PC-3 (cell line): ENCODE measurements at regions not wholly inside any gene's neighbourhood (a gene's known extent, or its start where the extent isn't known, plus 50 kb on each side); places are given as distances from the start of the nearest gene placed in this dataset.

Source experiments
- EZH2 ChIP-seq: fragments of 300-600 bp; sonication (generic); IDR thresholded peaks from one replicate; pipeline ENCODE4 v1.6.1; 2017; ENCODE audit warnings: antibody characterized with exemption, mild to moderate bottlenecking, low read length; ENCODE audit not compliant: unreplicated experiment
- EZH2phosphoT487 ChIP-seq: fragments of 300-600 bp; sonication (generic); IDR thresholded peaks from 2 replicates; pipeline ENCODE4 v1.6.1; 2018; ENCODE audit warnings: mild to moderate bottlenecking, antibody characterized with exemption, low read length, borderline replicate concordance
- TF ChIP-seq, protein P1 (sequence below): fragments of 300-600 bp; sonication (generic); conservative IDR thresholded peaks from 2 replicates; pipeline ENCODE4 v1.5.1; 2017; ENCODE audit warnings: antibody characterized with exemption, low read depth, mild to moderate bottlenecking, low read length

DNA sequence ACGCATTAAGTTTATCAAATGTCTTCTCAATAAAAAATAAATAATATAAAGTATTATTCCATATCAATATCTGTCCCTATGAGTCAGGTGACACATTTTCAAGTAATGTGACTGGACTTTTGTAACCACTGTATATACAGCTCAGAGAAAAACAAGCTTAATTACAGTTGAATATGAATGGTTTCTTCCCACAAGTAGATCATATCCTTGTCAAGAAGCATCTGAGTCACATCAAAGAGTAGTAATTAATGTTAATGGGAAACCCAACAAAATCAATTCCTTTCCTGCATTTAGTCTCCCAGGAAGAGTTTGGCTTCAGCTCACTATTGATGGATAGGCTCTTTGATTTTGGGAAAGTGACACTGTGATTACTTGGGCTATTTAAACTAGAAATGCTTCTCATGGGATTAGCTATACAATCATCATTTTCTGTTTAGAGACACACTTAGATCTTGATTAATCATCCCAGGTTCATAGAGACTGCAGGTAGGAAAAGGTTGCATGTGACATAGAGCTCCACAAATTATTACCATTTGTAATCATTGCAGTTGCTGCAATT is 292.9 kb downstream of the GABRG2 start:
- TF ChIP-seq, protein P1, sequence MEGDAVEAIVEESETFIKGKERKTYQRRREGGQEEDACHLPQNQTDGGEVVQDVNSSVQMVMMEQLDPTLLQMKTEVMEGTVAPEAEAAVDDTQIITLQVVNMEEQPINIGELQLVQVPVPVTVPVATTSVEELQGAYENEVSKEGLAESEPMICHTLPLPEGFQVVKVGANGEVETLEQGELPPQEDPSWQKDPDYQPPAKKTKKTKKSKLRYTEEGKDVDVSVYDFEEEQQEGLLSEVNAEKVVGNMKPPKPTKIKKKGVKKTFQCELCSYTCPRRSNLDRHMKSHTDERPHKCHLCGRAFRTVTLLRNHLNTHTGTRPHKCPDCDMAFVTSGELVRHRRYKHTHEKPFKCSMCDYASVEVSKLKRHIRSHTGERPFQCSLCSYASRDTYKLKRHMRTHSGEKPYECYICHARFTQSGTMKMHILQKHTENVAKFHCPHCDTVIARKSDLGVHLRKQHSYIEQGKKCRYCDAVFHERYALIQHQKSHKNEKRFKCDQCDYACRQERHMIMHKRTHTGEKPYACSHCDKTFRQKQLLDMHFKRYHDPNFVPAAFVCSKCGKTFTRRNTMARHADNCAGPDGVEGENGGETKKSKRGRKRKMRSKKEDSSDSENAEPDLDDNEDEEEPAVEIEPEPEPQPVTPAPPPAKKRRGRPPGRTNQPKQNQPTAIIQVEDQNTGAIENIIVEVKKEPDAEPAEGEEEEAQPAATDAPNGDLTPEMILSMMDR: no peak
- TF ChIP-seq EZH2phosphoT487 (no peak), EZH2 (no peak)
